Glomerular endothelial cell (primary cell): ENCODE measurements at regions not wholly inside any gene's neighbourhood (a gene's known extent, or its start where the extent isn't known, plus 50 kb on each side); places are given as distances from the start of the nearest gene placed in this dataset.
"Not testable (repeated sequence)": the region's sequence is repeated elsewhere in the genome, so short reads cannot be mapped to it uniquely, and the experiment has no call there.

ENCODE experiments used
- DNase-seq: peaks from one replicate; pipeline ENCODE4 v3.0.0-alpha.2; 2011; ENCODE audit warnings: low read depth, low spot score; ENCODE audit errors: extremely low read depth

DNA sequence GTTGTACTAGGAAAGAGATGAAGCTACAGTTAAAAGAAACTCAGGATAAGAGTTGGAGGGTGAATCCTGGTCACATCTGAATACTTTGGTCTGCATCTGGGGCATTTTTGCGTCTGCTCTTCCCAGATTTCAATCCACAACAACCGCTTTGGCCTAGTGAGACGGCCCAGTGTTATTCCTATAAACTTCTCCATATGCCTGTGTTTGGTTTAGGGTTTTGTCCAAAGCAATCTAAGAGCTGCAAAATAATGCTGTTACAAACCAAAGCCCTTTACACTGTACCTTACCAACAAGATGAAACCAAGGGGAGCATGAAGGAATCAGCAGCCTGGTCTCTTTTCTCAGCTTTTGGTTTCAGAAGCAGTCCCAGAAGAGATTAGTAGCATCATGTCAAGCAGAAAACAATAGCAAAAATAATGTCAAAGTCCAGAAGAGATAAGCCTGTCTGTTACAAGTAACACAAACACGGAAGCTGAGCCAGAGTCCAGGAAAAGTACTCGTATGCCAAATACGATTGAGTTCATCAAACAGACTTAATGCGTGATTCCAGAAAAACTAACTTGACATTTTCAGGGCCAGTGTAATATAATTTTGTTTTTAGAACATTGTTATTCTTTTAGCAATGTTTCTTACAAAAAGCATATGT lies 379.9 kb upstream of the ACO1 start:
- DNase-seq: no peak

DNA sequence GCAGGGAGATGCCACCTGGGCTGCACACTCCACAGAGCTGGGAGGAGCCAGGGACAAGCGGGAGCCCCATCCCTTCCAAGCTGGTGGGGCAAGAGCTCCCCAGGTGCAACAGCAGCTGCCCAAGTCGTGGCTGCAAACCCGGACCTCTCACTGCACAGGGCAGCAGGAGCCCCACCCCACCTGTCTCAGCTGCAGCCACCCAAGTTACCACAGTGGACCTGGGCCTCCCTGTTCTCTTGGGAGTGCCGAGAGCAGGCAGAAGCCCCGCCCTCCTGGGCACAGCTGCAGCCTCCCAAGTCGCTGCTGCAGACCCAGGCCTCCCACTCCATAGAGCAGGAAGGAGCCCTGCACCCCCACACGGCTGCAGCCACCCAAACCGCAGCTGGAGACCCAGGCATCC lies 374.1 kb upstream of the ACO1 start:
- no peak for DNase-seq

DNA sequence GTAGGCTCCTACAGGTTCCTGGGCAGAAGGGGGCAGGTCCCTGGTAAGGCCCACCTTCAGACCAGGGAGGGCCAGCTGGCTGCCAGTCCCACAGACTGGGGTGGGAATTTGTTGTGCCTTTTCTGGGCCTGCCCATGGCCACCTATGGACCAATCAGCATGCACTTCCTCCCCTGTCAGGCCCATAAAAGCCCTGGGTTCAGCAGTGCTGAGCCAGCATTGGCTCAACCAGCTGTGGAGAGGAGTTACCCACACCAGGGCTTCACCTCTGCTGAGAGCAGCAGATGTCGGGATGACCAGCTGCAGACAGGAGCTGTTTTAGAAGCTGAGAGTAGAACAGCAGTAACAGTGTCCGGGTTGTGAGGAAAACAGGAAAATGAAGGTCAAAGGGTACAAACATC lies 373.4 kb upstream of the ACO1 start:
- no peak for DNase-seq

DNA sequence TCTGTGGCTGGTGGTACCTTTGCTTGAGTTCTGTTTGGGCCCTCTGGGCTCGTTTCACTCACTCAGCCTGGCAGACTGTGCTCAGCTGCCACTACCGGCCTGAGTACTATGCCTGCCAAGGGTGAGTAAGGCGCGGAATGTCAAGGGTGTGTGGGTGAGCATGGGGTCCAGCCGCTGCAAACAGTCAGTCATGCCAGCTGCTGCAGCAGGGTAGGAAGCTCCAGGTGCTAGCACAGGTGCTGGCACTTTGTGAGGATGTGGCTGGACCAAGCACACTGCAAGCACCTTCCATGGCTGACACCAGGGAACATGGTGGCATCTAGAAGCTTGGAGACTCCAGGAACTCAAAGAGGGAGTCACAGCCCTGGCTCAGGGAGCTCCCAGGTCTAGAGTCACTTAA lies 368.6 kb upstream of the ACO1 start:
- DNase-seq: no peak

DNA sequence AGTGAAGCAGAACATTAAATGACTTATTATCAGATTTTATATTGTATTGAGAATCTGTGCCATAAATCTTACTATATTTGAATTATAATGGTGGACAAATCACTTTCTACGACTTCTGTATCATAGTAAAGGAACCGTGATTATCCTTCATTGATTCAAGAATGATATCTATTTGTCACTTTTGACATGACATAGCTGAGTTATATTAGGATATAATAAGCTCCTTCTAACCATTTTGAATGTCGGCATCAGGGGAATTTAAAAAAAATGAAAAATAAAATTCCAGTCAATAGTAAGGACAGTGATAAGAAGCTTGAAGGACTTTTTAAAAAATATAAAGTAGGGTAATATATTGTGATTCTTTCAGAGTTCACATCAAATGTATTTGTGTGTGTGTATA lies 338.9 kb upstream of the ACO1 start:
- DNase-seq: no peak

DNA sequence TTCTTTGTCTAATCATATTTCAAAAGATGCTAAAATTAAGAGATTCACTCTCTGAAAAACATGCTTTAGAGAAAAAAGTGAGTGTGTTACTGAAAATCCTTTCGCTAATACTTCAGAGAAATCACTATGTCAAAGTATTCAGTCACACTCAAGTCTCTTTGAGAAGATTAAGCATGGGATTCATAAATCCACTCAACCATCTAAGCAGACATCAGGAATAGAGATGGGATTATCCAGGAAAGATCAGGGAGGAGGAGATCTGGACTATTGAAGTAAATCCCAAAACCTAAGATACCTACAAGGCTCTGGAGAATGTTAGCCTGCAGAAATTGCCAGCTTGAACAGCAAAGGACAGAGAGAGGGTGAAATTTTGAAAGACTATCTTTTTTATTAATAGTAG lies 317.2 kb upstream of the ACO1 start:
- no peak for DNase-seq

DNA sequence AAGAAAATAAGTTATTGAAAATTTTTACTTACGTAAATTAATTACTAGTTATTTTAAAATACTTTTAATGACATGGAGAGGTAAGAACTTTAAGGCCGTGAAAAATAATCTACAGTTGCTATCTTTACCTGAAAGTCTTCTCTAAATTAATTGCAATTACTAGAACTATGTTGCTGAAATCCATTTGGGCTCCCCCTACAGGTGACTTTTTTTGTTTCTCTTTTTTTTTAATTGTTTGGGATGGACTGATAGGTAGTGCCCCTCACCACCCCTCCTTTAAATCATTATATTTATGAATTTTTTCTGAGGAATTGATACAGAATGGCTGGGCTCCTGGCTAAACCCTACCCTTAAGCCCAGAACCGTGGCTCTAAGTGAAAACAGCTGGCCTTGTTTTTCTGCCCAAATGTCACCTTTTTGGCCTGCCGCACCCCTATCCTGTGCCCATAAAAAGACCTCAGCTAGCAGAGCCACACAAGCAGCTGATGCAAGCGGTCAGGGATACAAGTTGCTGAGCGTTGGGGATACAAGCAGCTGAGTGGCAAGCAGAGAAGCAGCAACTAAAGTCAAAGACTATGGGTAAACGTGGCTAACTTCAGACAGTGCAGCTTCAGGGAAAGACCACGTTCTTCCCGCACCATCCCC lies 315.2 kb upstream of the ACO1 start:
- DNase-seq: no peak

DNA sequence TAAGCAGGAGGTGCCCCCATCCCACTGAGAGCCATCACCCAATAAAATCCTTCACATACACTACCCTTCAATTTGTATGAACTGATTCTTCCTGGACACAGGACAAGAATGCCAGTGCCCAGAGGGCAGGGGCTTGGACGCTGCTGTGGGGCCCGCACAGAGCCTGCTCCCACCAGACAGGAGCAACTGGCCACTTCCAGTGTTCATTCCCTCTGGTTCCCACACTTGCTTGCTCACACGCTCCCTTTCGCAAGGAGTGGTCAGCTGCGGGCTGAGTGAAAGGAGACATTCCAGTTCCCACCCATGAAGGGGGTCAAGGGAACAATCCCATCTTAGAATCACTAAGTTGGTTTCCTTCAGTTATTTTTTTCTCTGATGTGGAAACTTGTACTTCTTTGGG lies 314.5 kb upstream of the ACO1 start:
- DNase-seq: no peak

DNA sequence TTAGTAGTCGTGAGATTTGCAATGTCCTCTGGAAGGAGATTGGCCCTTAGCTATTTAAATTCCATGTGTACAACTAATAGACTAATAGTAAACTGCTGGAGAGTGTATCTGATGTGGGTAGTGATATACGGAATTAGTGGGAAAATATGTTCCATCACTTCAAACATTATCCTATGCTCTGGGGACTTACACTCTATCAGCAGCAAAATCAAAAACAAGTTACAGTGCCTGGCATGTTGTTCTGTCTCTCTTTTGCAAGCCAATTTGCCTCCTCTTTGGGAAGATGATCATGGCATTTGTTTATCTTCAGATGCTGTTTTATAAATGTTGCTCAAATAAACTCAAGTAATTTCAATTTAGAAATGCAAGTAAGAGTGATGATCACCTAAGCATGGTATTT lies 311.9 kb upstream of the ACO1 start:
- no peak for DNase-seq

DNA sequence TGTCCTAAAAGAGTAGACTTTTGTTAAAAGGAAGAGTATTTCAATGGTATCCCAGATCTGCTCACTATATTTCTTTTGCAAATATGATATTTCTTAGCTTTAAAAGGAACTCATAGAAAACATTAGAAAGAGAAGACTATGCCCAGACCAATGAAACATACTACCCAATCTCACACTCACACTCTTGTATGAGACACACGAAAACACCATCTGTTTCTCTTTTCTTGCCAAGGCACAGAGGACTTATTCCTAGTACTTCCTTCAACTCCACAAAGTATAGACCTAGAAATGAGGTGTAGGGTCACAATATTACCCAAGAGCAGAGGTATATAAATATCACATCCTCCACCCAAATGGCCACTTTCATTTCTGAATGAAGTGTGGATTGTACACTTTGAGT lies 292.4 kb upstream of the ACO1 start:
- no peak for DNase-seq

DNA sequence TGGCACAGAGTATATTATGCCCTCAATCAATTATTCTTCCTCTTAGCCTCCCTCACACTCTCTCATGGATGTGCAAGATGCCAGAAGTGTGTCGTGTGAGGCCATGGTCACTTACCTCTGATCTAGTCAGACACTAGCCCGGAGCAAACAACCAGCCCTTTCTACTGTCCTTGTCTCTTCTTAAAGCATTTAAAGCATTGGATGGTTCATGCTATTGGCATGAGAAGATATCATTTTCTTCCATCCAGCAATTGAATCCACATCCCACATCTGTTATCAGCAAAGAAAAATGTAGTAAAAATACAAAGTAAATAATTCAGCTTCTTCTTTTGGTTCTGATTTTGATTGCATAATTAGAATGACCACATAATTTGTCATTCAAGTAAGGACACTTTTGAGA lies 267.2 kb upstream of the ACO1 start:
- DNase-seq: no peak

DNA sequence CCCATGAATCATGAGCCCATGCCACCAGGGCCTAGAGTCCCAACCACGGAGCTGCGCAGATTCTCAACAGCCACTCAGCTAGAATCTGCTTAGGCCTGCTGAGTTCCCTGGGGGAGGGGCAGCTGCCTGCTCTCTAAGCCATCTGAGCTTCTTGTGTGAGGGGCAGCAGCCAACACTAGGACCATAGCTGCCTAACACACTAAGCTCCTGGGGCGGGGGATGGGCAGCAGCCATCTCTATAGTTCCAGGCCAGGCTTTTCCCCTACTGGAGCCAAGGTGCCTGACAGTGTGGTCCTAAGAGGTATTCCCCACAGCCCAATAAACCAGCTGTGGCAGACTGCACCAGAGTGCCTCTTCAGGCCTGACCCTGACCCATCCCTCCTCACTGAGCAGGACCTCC lies 255.9 kb upstream of the ACO1 start:
- DNase-seq: no peak

DNA sequence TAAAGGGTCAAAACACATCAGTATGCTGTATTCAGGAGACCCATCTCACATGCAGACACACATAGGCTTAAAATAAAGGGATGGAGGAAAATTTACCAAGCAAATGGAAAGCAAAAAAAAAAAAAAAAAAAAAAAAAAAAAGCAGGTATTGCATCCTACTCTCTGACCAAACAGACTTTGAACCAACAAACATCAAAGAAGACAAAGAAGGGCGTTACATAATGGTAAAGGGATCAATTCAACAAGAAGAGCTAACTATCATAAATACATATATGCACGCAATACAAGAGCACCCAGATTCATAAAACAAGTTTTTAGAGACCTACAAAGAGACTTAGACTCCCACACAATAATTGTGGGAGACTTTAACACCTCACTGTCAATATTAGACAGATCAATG lies 253.7 kb upstream of the ACO1 start:
- not testable (repeated sequence) for DNase-seq

DNA sequence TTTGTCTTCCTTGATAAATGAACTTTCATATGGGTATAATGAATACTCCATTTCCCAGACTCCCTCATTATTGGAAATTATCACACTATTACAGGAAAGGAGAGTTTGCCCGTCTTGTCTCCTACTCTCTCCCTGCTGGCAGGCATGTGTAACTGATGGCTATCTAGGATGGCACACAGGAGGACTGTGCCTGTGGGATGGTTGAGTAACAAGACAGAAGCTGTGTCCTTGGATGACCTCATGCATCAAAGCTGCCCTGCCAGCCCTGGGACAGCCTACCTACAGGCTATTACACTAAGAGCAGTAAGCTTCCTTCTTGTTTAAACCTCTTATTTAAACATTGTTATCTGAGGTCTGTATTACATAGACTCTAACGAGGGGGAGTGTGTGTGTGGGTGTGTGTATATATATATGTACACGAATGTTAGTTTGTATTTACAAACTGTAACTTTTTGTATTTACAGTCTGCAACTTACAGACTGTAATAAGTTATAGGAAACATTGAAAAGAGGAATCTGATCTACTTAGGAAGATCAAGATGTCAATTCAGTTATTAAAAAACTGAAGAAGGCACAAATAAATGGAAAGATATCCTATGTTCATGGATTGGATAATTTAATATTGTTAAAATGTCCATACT lies 247.6 kb upstream of the ACO1 start:
- DNase-seq: no peak

DNA sequence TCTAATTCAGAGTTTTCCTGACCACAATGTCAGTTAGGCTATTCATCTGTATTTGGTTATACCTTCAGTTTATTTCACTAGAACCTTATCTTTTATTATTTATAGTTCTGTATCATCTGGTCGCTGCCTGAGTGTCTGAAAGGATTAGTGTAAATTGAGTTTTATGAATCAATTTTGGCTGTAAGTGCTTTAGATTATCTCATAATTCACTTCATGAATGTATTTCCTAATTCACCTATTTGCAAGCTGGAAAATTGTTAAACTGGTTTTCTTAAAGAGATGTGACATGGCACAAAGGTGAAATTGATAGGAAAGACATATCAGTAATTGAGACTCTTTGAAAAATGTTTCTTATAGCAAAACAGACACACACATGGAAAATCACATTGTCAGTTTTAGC lies 242.4 kb upstream of the ACO1 start:
- DNase-seq: no peak

DNA sequence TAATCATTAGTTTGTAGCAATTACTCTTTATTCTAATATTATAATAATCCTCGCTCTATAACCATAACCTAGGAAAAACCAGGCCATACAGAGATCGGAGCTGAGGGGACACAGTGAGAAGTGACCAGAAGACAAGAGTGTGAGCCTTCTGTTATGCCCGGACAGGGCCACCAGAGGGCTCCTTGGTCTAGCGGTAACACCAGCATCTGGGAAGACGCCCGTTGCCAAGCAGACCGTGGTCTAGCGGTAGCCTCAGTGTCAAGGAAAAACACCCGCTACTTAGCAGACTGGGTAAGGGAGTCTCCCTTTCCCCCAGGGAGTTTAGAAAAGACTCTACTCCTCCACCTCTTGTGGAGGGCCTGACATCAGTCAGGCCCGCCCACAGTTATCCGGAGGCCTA lies 235.9 kb upstream of the ACO1 start:
- not testable (repeated sequence) for DNase-seq

DNA sequence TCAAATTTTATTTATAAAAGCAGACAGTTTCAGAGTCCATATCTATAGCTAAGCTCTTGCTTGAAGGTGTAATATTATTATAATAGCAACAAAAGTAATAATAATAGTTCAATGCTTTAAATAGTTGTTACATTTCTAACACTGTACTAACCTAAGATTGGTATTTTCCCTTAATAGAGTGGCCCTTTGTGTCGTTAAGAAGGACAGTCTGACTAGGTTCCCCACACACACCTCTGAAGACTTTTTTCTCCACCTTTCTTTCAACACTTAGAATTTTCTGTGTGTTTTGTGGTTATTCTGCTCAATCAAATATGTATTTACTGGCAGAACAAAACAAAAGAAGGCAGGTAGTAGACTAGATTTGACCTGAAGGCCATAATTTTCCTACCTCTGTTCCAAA lies 223.2 kb upstream of the ACO1 start:
- no peak for DNase-seq

DNA sequence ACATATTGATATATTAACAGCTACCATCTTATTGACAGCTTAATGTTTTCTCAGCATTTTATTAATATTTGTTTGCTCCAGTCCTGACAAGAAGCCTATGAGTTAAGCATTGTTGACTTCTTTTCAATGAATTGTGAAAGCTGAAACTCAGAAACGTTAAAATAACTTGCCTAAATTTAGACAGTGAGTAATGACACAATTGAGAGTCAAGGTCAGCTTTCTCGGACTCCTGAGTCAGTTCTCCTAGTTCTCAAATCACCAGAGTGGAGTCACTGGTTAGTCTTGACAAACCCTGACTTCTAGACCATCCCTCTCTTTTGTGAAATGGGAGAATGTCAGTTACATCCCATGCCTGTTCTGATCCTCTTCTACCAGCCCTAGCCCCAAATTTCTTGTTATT lies 222.7 kb upstream of the ACO1 start:
- DNase-seq: no peak

DNA sequence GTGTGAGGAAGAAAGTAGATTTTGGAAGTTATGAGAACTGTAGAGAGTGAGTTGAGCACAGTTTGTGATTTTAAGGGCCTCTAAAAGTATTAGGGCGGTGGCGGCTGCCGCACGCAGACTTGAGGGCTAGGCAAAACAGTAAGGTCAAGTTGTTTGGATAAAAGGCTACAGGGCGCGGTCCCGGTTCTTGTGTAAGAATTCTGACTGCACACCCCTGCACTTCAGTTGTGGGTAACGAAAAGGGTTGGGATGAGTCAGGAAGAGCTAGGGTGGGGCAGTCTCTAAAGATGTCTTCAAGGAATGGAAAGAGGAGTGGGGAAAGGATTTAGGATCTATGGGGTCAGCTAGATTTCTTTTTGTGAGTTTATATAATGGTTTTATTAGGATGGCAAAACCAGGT lies 218.1 kb upstream of the ACO1 start:
- DNase-seq: not testable (repeated sequence)

DNA sequence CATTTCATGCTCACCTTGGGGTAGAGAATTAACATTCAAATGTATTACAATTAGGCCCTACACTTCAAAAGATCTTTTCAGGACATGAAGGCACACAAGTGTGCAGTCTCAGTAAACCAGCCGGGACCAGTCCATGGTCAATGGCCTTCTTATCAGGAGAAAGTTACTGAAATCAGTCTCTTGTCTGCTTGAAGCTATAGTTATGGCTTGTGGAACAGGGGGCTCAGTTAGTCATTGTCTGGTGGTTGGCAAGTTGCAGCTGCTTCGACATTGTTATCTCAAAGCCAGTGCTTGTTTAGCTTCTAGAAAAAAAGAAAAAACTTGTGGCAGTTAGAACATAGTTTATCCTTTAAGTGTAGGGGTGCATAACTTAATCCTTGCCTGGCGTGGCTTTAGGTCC lies 213.1 kb upstream of the ACO1 start:
- DNase-seq: no peak

DNA sequence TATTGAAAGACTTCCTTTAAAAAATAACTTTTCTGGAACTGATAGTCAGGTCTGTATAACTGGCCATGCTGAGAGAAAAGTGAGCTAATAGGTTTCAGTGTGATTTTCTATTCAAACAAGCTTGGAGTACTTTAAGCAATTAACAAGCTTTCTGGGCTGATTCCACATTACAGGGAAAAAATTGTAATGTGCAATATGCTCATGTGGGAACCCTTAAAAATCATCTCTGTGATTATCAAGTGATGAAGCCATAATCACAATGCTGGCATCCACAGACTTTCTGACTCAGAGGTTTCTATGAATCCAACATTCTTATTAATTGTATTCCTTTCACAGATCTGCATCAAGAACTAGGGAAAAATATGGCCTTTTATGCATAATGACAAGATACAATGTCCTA lies 212.2 kb upstream of the ACO1 start:
- DNase-seq: no peak

DNA sequence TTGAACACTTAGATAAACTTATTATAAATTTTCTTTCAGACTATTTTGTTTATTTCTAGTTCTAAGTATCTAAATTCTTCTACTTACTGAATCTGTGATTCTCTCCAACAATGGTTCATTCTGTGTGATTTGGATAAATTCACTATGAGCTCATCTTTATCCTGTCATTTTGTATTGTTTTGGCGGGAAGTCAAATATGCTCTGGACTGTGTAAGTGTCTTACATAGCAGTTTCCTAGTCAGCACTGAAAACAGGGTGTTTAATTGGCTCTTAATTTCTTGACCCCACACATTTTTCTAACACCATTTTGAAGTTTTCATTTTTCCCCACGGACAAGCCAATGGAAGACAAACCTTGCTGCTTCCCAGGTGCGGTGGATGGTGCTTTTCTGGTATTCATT lies 207.0 kb upstream of the ACO1 start:
- DNase-seq: no peak

DNA sequence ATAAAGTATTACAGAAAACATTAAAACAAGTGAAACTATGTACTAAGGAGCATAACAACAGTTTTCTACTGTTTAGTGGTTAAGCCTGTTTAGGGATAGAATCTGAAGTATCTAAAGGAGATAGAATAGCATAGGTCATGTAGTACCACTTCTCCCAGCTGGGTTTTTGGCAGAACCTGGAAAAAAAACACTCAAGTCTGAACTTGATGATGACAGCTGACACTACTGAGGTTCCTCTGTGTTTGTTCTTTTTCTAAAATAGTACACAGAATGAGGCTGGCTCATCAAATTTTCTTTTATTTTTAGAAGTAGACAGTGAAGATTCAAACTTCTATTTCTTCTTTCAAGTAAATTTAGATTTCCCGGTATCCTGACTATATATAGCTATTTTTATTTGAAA lies 203.8 kb upstream of the ACO1 start:
- DNase-seq: no peak
